ENCODE measurements at regions not wholly inside any gene's neighbourhood (a gene's known extent, or its start where the extent isn't known, plus 50 kb on each side); places are given as distances from the start of the nearest gene placed in this dataset.

- TF ChIP-seq CTCF (conservative IDR thresholded peaks at IDR 0.05; ENCODE audit: low read depth, low read length) = no peak
- no peak for DNase-seq (ENCODE audit: low read depth)
- no peak overlapping the region for H3K4me3 ChIP-seq (ENCODE audit: low read depth, low read length)
Measured at GRCh38 chr3:76723366-76723765, 316.5 kb upstream of the ROBO2 start.

- peak; percentile 17 for TF ChIP-seq CTCF (conservative IDR thresholded peaks at IDR 0.05; ENCODE audit: low read depth, low read length)
- no peak for DNase-seq (ENCODE audit: low read depth)
- H3K4me3 ChIP-seq (ENCODE audit: low read depth, low read length) = no peak overlapping the region
Measured at GRCh38 chr3:76724075-76724474, 315.8 kb upstream of the ROBO2 start.

GRCh38 chr3:76724706-76725105 lies 315.2 kb upstream of the ROBO2 start:
- no peak for TF ChIP-seq CTCF (conservative IDR thresholded peaks at IDR 0.05; ENCODE audit: low read depth, low read length)
- no peak overlapping the region for H3K4me3 ChIP-seq (ENCODE audit: low read depth, low read length)
- DNase-seq (ENCODE audit: low read depth) = peak; percentile 11

- DNase-seq (ENCODE audit: low read depth) = no peak
- no peak overlapping the region for H3K4me3 ChIP-seq (ENCODE audit: low read depth, low read length)
- TF ChIP-seq CTCF (conservative IDR thresholded peaks at IDR 0.05; ENCODE audit: low read depth, low read length) = no peak
Measured at GRCh38 chr3:76726034-76726433, 313.9 kb upstream of the ROBO2 start.

GRCh38 chr3:76728426-76728825 lies 311.5 kb upstream of the ROBO2 start:
- peak; percentile 25 for TF ChIP-seq CTCF (conservative IDR thresholded peaks at IDR 0.05; ENCODE audit: low read depth, low read length)
- H3K4me3 ChIP-seq (ENCODE audit: low read depth, low read length) = no peak overlapping the region
- DNase-seq (ENCODE audit: low read depth) = no peak

GRCh38 chr3:76731471-76731870 lies 308.4 kb upstream of the ROBO2 start:
- no peak for TF ChIP-seq CTCF (conservative IDR thresholded peaks at IDR 0.05; ENCODE audit: low read depth, low read length)

GRCh38 chr3:76733073-76733759 lies 306.7 kb upstream of the ROBO2 start:
- H3K4me3 ChIP-seq (ENCODE audit: low read depth, low read length) = no peak overlapping the region
- DNase-seq (ENCODE audit: low read depth) = no peak
- no peak for TF ChIP-seq CTCF (conservative IDR thresholded peaks at IDR 0.05; ENCODE audit: low read depth, low read length)

More at GRCh38 chr3:76731471-76731870, 308.4 kb upstream of the ROBO2 start:
- DNase-seq (ENCODE audit: low read depth) = no peak
- H3K4me3 ChIP-seq (ENCODE audit: low read depth, low read length) = no peak overlapping the region
